Fibroblast of lung (primary cell): ENCODE measurements at regions not wholly inside any gene's neighbourhood (a gene's known extent, or its start where the extent isn't known, plus 50 kb on each side); places are given as distances from the start of the nearest gene placed in this dataset.
"Not testable (repeated sequence)": the region's sequence is repeated elsewhere in the genome, so short reads cannot be mapped to it uniquely, and the experiment has no call there.

Source experiments
- EZH2 ChIP-seq: IDR thresholded peaks from 2 replicates; pipeline ENCODE4 v1.5.1; 2012; ENCODE audit warnings: low read length, control low read depth, mild to moderate bottlenecking; ENCODE audit errors: missing control alignments
- TF ChIP-seq, protein P1 (sequence below), 2 donors: IDR thresholded peaks in 1 of 2; conservative IDR thresholded peaks in 1 of 2; 1 replicate in 1 of 2; 2 replicates in 1 of 2; pipeline ENCODE4 v1.5.1; 2011 to 2012; ENCODE audit warnings: low read length in 2 of 2, control low read depth in 1 of 2, inconsistent platforms in 1 of 2, low read depth in 1 of 2, mild to moderate bottlenecking in 1 of 2

DNA sequence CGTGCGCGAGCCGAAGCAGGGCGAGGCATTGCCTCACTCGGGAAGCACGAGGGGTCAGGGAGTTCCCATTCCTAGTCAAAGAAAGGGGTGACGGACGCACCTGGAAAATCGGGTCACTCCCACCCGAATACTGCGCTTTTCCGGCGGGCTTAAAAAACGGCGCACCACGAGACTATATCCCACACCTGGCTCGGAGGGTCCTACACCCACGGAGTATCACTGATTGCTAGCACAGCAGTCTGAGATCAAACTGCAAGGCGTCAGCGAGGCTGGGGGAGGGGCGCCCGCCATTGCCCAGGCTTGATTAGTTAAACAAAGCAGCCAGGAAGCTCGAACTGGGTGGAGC, 520.0 kb upstream of the GRM7 start:
- TF ChIP-seq, protein P1, sequence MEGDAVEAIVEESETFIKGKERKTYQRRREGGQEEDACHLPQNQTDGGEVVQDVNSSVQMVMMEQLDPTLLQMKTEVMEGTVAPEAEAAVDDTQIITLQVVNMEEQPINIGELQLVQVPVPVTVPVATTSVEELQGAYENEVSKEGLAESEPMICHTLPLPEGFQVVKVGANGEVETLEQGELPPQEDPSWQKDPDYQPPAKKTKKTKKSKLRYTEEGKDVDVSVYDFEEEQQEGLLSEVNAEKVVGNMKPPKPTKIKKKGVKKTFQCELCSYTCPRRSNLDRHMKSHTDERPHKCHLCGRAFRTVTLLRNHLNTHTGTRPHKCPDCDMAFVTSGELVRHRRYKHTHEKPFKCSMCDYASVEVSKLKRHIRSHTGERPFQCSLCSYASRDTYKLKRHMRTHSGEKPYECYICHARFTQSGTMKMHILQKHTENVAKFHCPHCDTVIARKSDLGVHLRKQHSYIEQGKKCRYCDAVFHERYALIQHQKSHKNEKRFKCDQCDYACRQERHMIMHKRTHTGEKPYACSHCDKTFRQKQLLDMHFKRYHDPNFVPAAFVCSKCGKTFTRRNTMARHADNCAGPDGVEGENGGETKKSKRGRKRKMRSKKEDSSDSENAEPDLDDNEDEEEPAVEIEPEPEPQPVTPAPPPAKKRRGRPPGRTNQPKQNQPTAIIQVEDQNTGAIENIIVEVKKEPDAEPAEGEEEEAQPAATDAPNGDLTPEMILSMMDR (conservative IDR thresholded peaks at IDR 0.05 in 1 of 2, IDR thresholded peaks at IDR 0.05 in 1 of 2; ENCODE audit: low read depth in 1 of 2, low read length in 2 of 2) = not testable (repeated sequence)
- not testable (repeated sequence) for TF ChIP-seq EZH2
